H9 (cell line): ENCODE measurements at regions not wholly inside any gene's neighbourhood (a gene's known extent, or its start where the extent isn't known, plus 50 kb on each side); places are given as distances from the start of the nearest gene placed in this dataset.

ENCODE experiments used
- DNase-seq: peaks from one replicate; pipeline ENCODE4 v3.0.0-alpha.2; 2017
- H2AFZ ChIP-seq: one replicate; pipeline ENCODE4 v1.6.1; 2013; ENCODE audit warnings: mild to moderate bottlenecking, low read length, control low read depth, moderate library complexity
- H2AK5ac ChIP-seq: 2 replicates; pipeline ENCODE4 v1.6.1; 2013; ENCODE audit warnings: low read length, control low read depth, mixed read lengths; ENCODE audit not compliant: insufficient read length
- H2BK120ac ChIP-seq: one replicate; pipeline ENCODE4 v1.6.1; 2013; ENCODE audit warnings: low read depth, mild to moderate bottlenecking, low read length, control low read depth, inconsistent platforms; ENCODE audit not compliant: poor library complexity, severe bottlenecking
- H2BK12ac ChIP-seq: 2 replicates; pipeline ENCODE4 v1.6.1; 2013; ENCODE audit warnings: low read length, control low read depth, mixed read lengths, low read depth; ENCODE audit not compliant: insufficient read length
- H2BK15ac ChIP-seq: 2 replicates; pipeline ENCODE4 v1.6.1; 2013; ENCODE audit warnings: low read depth, low read length, control low read depth
- H2BK20ac ChIP-seq: one replicate; pipeline ENCODE4 v1.6.1; 2013; ENCODE audit warnings: low read depth, mild to moderate bottlenecking, low read length, control low read depth, inconsistent platforms; ENCODE audit not compliant: poor library complexity, severe bottlenecking
- H2BK5ac ChIP-seq: 2 replicates; pipeline ENCODE4 v1.6.1; 2013; ENCODE audit warnings: low read length, control low read depth, mixed read lengths; ENCODE audit not compliant: insufficient read length
- H3K14ac ChIP-seq: 2 replicates; pipeline ENCODE4 v1.6.1; 2013; ENCODE audit warnings: low read length, control low read depth; ENCODE audit not compliant: insufficient read depth
- H3K18ac ChIP-seq: 2 replicates; pipeline ENCODE4 v1.6.1; 2013; ENCODE audit warnings: low read depth, mild to moderate bottlenecking, mixed read lengths, low read length, control low read depth; ENCODE audit not compliant: insufficient read length
- H3K23ac ChIP-seq: 2 replicates; pipeline ENCODE4 v1.6.1; 2013; ENCODE audit warnings: low read length, control low read depth, mixed read lengths, low read depth; ENCODE audit not compliant: insufficient read length
- H3K23me2 ChIP-seq: 2 replicates; pipeline ENCODE4 v1.6.1; 2013; ENCODE audit warnings: low read depth, mild to moderate bottlenecking, mixed read lengths, low read length, control low read depth; ENCODE audit not compliant: insufficient read length, poor library complexity, severe bottlenecking
- H3K27ac ChIP-seq: 2 replicates; pipeline ENCODE4 v1.5.1; 2013; ENCODE audit warnings: low read length, control low read depth, mixed read lengths, low read depth; ENCODE audit not compliant: insufficient read length
- H3K27me3 ChIP-seq: 2 replicates; pipeline ENCODE4 v1.6.1; 2013; ENCODE audit warnings: low read length, control low read depth, inconsistent platforms; ENCODE audit not compliant: insufficient read depth
- H3K4ac ChIP-seq: 2 replicates; pipeline ENCODE4 v1.6.1; 2013; ENCODE audit warnings: low read depth, mild to moderate bottlenecking, control low read depth, inconsistent platforms, low read length, moderate library complexity
- H3K4me1 ChIP-seq: 2 replicates; pipeline ENCODE4 v1.6.1; 2013; ENCODE audit warnings: low read length, control low read depth, inconsistent platforms; ENCODE audit not compliant: insufficient read depth
- H3K4me2 ChIP-seq: 2 replicates; pipeline ENCODE4 v1.6.1; 2013; ENCODE audit warnings: low read length, control low read depth, mixed read lengths; ENCODE audit not compliant: insufficient read length, insufficient read depth
- H3K56ac ChIP-seq: 2 replicates; pipeline ENCODE4 v1.6.1; 2013; ENCODE audit warnings: low read depth, mild to moderate bottlenecking, mixed read lengths, low read length, control low read depth; ENCODE audit not compliant: insufficient read length
- H3K79me1 ChIP-seq: 2 replicates; pipeline ENCODE4 v1.6.1; 2013; ENCODE audit warnings: low read depth, mild to moderate bottlenecking, moderate library complexity, low read length, control low read depth, inconsistent platforms; ENCODE audit not compliant: insufficient read depth, poor library complexity, severe bottlenecking
- H3K79me2 ChIP-seq: 2 replicates; pipeline ENCODE4 v1.6.1; 2013; ENCODE audit warnings: low read length, control low read depth, inconsistent platforms; ENCODE audit not compliant: insufficient read depth
- H3K9ac ChIP-seq: 2 replicates; pipeline ENCODE4 v1.6.1; 2013; ENCODE audit warnings: low read length, control low read depth, mixed read lengths; ENCODE audit not compliant: insufficient read length; ENCODE audit errors: extremely low read depth
- H3K9me3 ChIP-seq: one replicate; pipeline ENCODE4 v1.6.1; 2013; ENCODE audit warnings: low read depth, low read length, inconsistent platforms; ENCODE audit not compliant: control insufficient read depth
- H3T11ph ChIP-seq: one replicate; pipeline ENCODE4 v1.6.1; 2013; ENCODE audit warnings: mild to moderate bottlenecking, low read length, control low read depth, inconsistent platforms
- H4K20me1 ChIP-seq: one replicate; pipeline ENCODE4 v1.6.1; 2013; ENCODE audit not compliant: control insufficient read depth, insufficient read length, insufficient read depth
- H4K5ac ChIP-seq: 2 replicates; pipeline ENCODE4 v1.6.1; 2013; ENCODE audit warnings: low read depth, mild to moderate bottlenecking, mixed read lengths, low read length, control low read depth; ENCODE audit not compliant: insufficient read length
- H4K8ac ChIP-seq: replicated peaks from 2 replicates; pipeline ENCODE4 v1.6.1; 2013; ENCODE audit warnings: low read length, control low read depth, mixed read lengths, low read depth; ENCODE audit not compliant: insufficient read length
- H4K91ac ChIP-seq: 2 replicates; pipeline ENCODE4 v1.6.1; 2013; ENCODE audit warnings: low read depth, mild to moderate bottlenecking, moderate library complexity, mixed read lengths, low read length, control low read depth; ENCODE audit not compliant: insufficient read length
- H3K27ac Mint-ChIP-seq, 3 experiments: 2 replicates in 2 of 3; 3 replicates in 1 of 3; pipeline ENCODE4 v1.8.0; 2020 to 2021; ENCODE audit warnings: mixed read lengths in 3 of 3, mild to moderate bottlenecking in 1 of 3, moderate library complexity in 1 of 3
- H3K27me3 Mint-ChIP-seq: 2 replicates; pipeline ENCODE4 v1.8.0; 2021; ENCODE audit warnings: low read depth, mild to moderate bottlenecking, moderate library complexity, mixed read lengths
- H3K36me3 Mint-ChIP-seq, 3 experiments: 2 replicates in 2 of 3; 3 replicates in 1 of 3; pipeline ENCODE4 v1.8.0; 2020 to 2021; ENCODE audit warnings: low read depth in 3 of 3, mixed read lengths in 3 of 3; ENCODE audit not compliant: insufficient read depth in 1 of 3
- H3K4me1 Mint-ChIP-seq, 2 experiments: 2 replicates each; pipeline ENCODE4 v1.8.0; 2020; ENCODE audit warnings: mixed read lengths in 2 of 2
- H3K4me3 Mint-ChIP-seq, 2 experiments: 2 replicates in 1 of 2; 3 replicates in 1 of 2; pipeline ENCODE4 v1.8.0; 2020 to 2021; ENCODE audit warnings: mild to moderate bottlenecking in 2 of 2, mixed read lengths in 2 of 2, moderate library complexity in 1 of 2
- H3K9me3 Mint-ChIP-seq, 2 experiments: 2 replicates in 1 of 2; 3 replicates in 1 of 2; pipeline ENCODE4 v1.8.0; 2020; ENCODE audit warnings: mild to moderate bottlenecking in 2 of 2, mixed read lengths in 2 of 2, moderate library complexity in 1 of 2
- CTCF ChIP-seq: fragments of 200-600 bp; sonication (generic); conservative IDR thresholded peaks from 3 replicates; pipeline ENCODE4 v1.8.0; 2021; ENCODE audit warnings: antibody characterized with exemption, mild to moderate bottlenecking
- WGBS: extraction: QIAGEN DNeasy Blood & Tissue Kit; methylation state at CpG from one replicate; pipeline ENCODE4 v1.1.7; 2013; ENCODE audit warnings: missing lambda C conversion rate, low lambda C conversion rate, mixed read lengths; ENCODE audit not compliant: insufficient read length; ENCODE audit errors: extremely low coverage; 5-methylcytosine and 5-hydroxymethylcytosine counted together

- Histone ChIP-seq H4K91ac (no peak overlapping the region), H3K56ac (no peak overlapping the region), H3T11ph (no peak overlapping the region), H3K79me1 (no peaks in the 10 kb centered on the region), H3K4me2 (no peak overlapping the region), H3K18ac (no peak overlapping the region), H2BK5ac (no peak overlapping the region), H4K5ac (no peak overlapping the region), H2BK20ac (no peak overlapping the region), H2BK120ac (no peak overlapping the region), H3K23me2 (no peaks in the 10 kb centered on the region), H3K27ac (no peak overlapping the region), H2AK5ac (no peak overlapping the region), H2BK12ac (no peak overlapping the region), H2BK15ac (no peak overlapping the region), H3K4ac (no peak overlapping the region), H3K23ac (no peak overlapping the region), H4K20me1 (no peaks in the 10 kb centered on the region), H3K14ac (no peak overlapping the region), H3K9me3 (no peaks in the 10 kb centered on the region), H4K8ac (no peak overlapping the region), H2AFZ (no peak overlapping the region), H3K4me1 (no peaks in the 10 kb centered on the region), H3K9ac (no peak overlapping the region), H3K79me2 (no peaks in the 10 kb centered on the region), H3K27me3 (no peaks in the 10 kb centered on the region; the same call in 1 of the 2 replicates)
- TF ChIP-seq CTCF: no peak
- DNase-seq: no peak
- Mint-ChIP-seq H3K4me3 (no peak overlapping the region), H3K36me3 (no peaks in the 10 kb centered on the region), H3K27ac (no peak overlapping the region), H3K27me3 (peaks cover 1% of the 10 kb centered on the region), H3K9me3 (no peaks in the 10 kb centered on the region), H3K4me1 (0 out of 4 replicates have a peak, but pooled peaks cover 0 to 2% of the 10 kb centered on the region in 2 experiments)
- WGBS: no CpG with 5 or more reads among the region's 2 CpGs
Measured at GRCh38 chr4:17065821-17066220, 167.4 kb upstream of the LDB2 start.
